GM21786 (cell line): ENCODE measurements at regions not wholly inside any gene's neighbourhood (a gene's known extent, or its start where the extent isn't known, plus 50 kb on each side); places are given as distances from the start of the nearest gene placed in this dataset.

Experiments
- ATAC-seq: cut with Tn5 transposase; IDR thresholded peaks from one replicate; pipeline ENCODE4 v1.9.1; 2021; ENCODE audit not compliant: unreplicated experiment

DNA sequence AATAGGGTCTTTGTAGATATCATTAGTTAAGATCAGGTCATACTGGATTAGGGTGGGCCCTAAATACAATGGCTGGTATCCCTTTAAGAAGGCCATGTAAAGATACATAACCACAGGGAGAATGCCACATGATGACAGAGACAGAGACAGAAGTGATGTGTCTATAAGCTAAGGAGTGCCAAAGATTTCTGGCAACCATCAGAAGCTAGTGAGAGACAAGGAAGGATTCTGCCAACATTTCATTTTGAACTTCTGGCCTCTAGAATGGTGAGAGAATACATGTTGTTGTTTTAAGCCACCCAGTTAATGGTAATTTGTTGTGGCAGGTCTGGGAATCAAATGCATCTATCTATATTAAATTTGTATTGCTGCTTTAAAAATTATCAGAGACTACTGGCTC, 185.5 kb upstream of the CYRIA start:
- ATAC-seq, result no peak

DNA sequence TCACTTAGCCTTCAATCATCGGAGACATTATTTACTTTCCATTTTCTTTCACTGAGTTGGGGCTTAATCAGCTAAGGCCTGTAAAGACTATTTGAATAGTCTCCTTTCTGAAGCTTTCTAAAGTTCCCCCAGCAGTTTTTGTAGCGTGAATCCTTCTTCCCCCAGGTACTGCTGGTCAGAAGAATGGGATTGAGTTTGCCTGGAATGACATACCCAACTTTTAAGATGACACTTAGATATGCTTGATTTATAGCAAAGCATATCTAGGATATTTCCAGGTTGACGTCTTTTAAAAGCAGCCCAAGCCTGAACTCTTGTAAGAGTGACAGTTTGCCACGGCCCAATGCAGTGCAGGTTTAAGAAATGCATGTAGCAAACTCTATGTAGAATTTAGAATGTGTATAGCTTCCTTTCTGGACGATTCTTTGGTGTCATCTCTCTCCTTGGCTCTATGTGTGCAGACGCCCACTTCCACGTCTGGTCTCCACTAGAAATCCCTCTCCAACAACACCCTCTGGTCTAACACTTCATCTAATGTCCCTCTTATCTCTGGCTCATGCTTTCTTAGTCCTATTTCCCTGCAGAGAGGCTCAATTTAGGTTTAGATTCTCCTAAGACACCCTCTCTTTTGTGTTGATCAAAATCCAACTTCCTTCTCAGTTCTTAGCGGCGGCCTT, 175.0 kb upstream of the CYRIA start:
- ATAC-seq, result no peak

- no peak for ATAC-seq
These were observed 167.3 kb upstream of the CYRIA start for GRCh38 chr2:16832910-16833309.

- ATAC-seq, result no peak
These were observed 163.2 kb upstream of the CYRIA start for GRCh38 chr2:16828828-16829160.

DNA sequence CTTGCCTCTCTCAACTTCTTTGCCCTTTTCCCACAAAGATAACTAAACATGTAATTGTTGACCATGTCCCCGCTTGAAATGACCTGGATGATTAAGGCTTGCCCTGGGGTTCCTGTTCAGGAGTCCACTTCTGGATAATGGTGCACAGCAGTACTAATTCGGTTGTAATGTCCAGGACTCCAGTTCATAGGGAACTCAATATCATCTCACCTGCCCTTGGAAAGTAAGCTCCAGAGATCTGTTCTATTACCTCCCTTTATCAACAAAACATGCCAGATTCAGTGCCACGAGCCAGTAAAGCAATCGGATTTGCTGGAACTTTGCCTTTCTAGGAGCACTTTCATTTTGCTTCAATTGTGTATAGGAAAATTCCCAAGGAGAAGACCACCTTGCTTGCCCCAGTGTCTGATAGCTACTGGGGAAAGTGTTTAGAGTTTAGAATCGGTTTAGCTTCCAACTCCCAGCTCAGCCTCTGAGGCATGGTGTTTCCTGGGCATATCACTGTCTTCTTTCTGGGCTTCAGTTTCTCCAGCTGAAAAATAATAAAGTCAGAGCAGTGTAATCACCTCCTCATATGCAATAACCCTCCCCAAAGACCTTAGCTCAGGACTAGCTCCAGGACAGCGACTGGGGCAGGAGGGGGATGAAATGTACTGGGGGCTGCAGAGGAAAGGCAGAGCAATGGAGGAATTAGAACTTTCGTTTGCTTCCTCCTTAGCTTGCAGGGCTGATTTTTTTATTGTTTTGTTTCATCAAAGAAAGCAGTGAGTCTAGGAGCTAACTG, 162.6 kb upstream of the CYRIA start:
- no peak for ATAC-seq

DNA sequence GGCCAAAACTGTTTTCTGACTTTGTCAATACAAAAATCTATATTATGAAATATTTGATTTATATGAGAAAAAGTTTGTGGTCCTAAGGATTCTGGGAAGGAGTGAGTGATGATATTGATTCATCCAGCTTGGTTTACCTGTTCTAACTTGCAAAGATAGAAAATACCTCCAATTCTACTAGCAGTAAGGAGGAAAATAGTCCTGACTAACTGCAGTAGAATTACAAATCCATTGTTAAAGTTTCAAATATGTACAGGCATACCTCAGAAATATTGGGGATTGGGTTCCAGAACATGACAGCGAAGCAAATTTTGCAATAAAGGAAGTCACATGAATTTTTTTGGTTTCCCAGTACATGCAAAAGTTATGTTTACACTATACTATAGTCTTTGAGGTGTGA, 158.8 kb upstream of the CYRIA start:
- ATAC-seq, result no peak

DNA sequence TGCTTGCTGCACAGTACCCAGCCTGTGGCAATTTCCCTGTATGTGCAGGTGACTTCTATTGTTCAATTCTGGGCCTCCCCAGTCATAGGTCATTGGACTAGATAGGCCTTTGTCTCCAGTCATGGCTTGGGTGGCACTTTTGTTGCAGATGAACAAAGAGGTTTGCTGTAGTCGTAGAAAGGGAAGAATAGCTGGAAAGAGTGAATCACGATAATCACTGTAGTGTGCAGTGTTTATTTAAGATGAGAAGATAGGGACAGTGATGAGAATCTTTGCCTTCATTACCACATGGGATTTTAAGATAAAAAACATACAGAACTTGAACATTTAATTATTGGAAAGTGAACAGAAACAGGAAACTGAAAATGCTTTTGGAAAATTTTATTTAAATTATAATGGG, 156.1 kb upstream of the CYRIA start:
- no peak for ATAC-seq

- ATAC-seq, result no peak
These were observed 152.5 kb upstream of the CYRIA start for GRCh38 chr2:16818203-16818556.

DNA sequence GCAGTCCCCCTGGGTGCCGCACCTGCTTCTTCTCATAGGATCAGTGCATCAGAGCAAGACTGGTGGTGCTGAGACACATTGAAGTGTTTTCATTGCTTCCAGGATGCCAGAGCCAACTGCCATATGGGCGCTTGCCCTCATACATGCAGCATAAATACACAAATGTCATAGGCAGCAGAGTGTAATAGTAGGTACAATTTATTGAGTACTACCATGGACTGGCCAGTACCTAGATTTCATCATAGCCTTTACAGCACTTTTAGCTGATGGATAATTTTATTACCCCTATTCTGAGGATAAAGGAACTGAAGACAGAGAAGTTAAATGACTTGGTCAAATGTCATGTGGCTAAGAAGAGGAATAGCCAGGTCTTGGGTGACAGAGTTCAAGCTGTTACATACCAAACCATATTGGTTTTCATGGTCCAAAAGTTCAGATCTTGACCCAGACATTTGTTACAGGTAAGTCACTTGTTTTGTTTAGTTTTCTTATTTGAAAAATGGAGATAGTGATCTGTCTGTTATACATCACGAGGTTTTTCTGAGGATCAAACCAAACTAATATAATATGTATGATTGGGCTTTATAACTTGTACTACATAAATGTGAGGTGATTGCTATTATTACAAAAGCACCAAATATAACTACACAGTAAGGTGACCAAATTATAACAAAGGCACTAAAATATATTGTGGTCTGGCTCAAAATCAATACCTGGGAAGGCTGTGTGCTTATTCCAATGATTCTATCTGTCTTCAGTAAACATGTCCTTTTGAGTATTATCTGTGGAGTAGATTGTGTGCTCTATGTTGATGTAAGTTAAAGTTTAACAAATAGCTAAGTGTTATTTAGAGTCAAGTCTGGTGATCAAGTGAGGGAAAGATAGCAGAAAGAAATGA, 151.9 kb upstream of the CYRIA start:
- ATAC-seq, result no peak

DNA sequence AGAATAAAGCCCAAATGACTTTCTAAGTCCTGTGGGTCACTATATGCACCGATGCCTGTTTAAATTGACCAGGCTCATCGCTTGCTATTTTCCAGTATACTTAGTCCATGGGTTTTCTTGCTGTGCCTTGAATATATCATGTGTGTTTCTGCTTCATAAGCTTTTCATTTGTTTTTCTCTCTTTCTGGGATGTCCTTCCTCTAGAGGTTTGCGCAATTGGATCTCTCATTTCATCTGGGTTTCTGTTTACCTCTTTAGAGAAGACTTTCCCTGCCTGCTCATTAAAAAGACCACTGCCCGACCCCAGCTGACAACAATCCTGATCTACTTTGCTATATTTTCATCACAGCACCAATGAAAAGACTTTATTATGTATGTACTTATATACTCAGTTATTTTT, 150.9 kb upstream of the CYRIA start:
- no peak for ATAC-seq

GRCh38 chr2:16816016-16816415, 150.4 kb upstream of the CYRIA start:
- ATAC-seq, result no peak

GRCh38 chr2:16813593-16813992, 148.0 kb upstream of the CYRIA start:
- ATAC-seq, result no peak

DNA sequence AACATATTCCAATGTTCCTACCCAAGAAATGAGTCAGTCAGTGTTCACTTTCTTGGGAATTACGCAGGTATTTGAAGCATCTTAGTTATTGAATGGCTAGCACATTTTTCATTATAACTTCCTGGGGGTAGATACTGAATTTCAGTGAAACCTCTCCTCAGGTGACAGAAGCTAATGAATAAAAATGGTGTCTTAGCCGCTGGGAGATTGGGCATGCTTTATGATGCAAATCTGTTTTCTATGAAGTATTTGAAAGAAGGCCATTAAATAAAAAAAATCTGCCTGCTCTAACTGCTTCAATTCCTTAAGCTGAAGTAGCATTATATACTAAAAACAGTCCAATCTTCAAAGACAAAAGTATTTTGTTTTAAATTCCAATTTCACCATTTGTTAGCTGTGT, 132.8 kb upstream of the CYRIA start:
- ATAC-seq, result no peak

GRCh38 chr2:16791496-16791895, 125.9 kb upstream of the CYRIA start:
- no peak for ATAC-seq

DNA sequence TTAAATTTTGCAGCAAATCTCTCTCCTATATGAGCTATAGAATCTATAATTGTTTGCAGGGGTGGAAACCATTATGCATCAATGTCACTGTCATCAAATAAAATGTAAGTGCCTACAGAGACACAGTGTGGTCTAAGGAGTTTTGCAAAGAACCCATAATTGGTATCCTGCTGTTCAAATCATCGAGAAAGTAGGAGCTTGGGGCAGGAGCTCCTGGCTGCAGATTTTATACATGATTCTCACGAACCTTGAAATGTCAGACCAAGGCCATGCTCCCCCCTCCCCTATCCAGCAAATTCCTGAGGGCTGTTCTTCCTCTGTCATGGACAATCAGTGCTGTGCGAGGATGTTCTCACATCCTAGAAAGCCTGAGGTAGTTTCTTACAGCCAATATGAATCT, 119.5 kb upstream of the CYRIA start:
- ATAC-seq, result no peak

DNA sequence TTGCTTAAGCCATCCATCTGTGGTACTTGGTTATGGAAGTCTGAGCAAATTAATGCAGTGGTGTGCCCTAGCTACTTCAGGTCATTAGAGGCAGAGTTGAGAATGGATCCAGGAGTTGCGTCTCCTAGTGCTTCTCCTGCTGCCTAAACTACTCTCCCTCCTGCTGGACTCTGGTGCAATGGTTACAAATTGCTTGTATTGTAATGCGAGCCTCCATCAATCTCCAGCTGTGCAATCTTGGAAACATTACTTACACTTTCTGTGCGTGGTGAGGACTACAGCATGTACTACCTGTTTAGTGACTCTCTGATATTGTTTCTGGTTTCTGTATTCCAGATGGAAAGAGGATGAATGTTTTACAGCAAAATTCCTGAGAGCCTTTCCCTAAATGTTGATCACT, 119.0 kb upstream of the CYRIA start:
- ATAC-seq, result no peak

DNA sequence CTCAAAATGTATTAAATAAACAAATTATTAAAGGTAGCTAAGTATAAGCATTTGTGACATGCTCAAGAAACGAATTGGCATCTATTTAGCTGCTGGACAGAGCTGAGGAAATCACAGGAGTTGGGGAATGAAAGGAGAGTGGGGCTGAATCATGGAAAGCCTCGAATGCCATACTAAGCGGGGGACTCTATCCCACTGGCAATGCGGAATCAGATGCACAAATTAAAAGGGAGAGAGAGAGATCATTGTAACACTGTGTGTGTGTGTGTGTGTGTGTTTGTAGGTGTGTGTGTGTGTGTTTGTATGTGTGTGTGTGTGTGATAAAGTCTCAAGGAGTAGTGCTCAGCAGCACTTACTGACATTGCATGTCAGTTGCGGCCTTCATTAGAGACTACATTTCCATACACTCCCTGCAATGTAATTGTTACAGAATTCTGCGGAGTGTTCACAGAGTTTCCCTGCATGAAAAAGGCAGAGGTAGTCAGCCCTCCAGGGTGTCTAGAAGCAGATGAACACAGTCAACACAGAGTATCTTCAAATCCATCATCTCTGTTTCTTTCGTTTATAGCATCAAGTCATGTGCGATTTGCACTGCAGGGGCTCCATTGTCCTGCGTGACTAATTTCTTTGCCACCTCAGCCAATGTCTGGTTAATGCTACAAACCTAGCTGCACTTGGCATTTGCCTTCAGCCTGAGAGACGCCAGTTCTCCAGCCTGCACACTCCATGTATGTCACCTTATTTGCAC, 111.7 kb upstream of the CYRIA start:
- ATAC-seq, result no peak

- ATAC-seq, result no peak
These were observed 110.2 kb upstream of the CYRIA start for GRCh38 chr2:16775899-16776231.

GRCh38 chr2:16774980-16775898, 109.6 kb upstream of the CYRIA start:
- no peak for ATAC-seq

- ATAC-seq, result no peak
These were observed 108.5 kb upstream of the CYRIA start for GRCh38 chr2:16774091-16774490.
